HG03095 (cell line): ENCODE measurements at regions not wholly inside any gene's neighbourhood (a gene's known extent, or its start where the extent isn't known, plus 50 kb on each side); places are given as distances from the start of the nearest gene placed in this dataset.
A peak's percentile ranks its signal among the peaks of the same experiment; 100 is the strongest.

Experiments used
- ATAC-seq: cut with Tn5 transposase; IDR thresholded peaks from one replicate; pipeline ENCODE4 v1.9.1; 2021; ENCODE audit warnings: moderate library complexity; ENCODE audit not compliant: unreplicated experiment

DNA sequence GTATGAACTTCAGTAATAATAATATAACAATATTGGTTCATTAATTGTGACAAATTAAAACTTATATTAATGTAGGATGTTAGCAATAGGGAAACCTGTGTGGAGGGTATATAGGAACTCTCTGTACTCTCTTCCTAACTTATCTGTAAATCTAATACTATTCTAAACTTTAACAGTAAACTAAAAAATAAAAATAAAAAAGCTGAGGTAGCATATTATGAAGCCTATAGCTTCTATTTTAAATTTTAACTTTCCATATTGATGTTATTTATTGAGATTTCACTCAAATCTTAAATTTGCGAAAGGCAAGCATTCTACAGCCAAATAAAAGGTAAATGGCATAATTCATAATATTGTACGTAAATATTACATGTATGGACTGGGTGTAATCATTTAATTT is 326.4 kb downstream of the MEI4 start:
- no peak for ATAC-seq

DNA sequence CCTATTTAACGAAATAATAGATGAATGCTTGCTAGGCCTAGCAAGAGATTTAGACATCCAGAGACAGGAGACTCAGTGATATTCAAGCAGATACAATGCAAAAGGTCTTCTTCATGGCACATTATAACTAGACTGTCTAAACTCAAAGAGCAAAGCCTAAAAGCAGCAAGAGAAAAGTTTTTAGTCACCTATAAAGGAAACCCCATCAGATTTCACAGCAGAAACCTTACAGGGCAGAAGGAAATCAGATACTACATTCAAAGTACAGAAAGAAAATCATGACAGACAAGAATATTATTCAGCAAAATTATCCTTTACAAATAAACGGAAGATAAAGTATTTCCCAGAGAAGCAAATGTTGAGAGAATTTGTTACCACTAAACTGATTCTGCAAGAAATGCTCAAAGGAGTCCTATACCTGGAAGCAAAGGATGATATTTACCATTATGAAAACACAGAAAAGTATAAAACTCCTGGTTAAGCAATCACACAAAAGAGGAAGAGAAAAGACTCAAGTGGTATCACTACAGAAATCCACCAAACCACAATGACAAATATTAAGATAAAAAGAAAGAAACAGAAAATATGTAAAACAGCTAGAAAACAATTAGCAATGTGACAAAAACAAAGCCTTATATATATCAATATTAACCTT is 333.7 kb downstream of the MEI4 start:
- peak; percentile 85 for ATAC-seq

GRCh38 chr6:77987035-77987384 is 334.2 kb downstream of the MEI4 start:
- no peak for ATAC-seq

- no peak for ATAC-seq
Observed at GRCh38 chr6:78010130-78010529, 357.3 kb downstream of the MEI4 start.

GRCh38 chr6:78020586-78020985 is 367.7 kb downstream of the MEI4 start:
- no peak for ATAC-seq

DNA sequence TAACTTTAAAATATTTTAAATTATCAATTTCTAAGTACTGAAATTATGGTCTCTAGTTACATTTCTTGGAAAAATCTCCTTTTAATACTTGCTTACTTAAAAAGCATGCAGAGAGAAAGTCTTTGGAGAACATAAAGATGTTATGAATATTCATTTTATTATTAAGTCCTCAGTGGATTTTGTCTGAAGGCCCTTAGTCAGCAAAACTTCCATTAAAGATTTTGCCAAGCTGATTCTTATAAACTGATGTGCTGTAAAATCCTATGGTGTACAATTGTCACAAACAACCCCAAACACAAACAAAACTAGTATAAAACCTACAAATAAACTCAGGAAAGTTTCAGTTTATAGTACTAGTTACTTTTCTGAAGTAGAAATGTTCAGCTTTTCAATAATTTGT is 372.7 kb downstream of the MEI4 start:
- no peak for ATAC-seq

- ATAC-seq, result no peak
Observed at GRCh38 chr6:78031228-78031627, 378.4 kb downstream of the MEI4 start.

DNA sequence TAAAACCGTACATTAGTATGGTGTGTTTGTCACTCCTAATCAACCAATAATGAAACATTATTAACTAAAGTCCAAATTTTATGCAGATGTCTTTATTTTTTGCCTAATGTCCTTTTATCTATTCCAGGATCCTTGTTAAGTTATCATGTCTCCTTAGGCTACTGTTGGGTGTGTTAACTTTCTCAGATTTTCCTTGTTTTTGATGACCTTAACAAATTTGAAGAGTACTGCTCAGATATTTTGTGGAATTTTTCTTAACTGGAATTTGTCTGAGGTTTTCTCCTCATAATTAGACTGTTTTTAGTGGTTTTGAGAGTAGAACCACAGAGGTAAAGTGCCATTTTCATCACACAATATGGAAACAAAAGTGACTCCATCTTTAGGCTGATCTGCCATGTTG is 406.3 kb downstream of the MEI4 start:
- ATAC-seq, result no peak

- no peak for ATAC-seq
Observed at GRCh38 chr6:78062993-78063392, 410.2 kb downstream of the MEI4 start.

DNA sequence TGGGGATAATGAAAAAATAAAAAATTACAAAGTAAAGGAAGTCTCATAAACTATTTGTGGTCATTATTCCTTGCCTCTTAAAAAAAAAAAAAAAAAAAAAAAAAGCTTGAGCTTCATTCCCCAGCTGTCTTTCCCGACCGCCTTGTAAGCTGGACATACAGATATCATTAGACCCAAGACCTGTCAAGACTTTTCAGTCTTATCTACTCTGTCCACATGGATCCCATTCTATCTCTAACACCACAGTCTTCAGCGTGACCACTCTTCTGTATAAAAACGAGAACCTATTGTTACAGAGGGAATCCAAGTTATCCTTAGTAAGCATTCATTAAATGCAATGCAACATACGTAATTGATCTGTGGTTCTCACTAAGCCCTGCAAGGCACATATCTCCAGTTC is 423.5 kb downstream of the MEI4 start:
- no peak for ATAC-seq

DNA sequence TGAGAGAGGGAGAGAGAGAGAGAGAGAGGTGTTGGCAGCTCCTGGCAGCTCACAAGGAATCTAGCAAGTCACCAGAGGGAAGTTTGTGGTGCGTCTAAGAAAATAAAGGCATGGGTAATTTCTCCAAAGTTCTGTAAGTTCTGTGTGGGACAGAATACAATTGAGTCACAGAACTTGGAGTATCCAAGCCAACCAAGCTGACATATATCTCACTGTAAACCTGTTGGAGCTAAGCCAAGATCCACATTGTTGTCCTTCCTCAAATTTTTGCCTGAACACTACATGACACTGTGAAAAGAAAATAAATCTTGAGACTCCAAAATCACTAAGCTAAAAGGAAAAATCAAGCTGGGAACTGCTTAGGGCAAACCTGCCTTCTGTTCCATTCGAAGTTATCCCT is 436.7 kb downstream of the MEI4 start:
- ATAC-seq, result no peak

DNA sequence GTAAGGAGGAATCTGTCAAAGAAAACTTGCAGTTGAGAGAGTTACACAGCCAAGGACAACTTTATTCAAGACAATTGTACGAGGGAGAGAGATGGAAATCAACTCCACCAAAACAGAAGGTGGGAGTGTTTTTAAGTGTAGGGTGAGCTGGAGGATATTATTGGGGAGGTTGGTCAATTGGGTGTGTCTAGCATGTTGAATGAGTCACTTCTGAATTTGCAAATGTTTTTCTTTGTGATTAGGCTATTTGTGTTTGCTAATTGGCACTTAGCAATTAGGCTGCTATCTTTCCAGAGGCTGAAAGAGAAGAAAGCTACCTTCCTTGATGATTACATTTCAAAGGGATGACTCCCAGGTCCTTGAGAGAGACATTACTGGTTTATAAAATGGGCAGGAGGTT is 441.1 kb downstream of the MEI4 start:
- no peak for ATAC-seq

GRCh38 chr6:78101387-78101786 is 448.5 kb downstream of the MEI4 start:
- ATAC-seq, result no peak

DNA sequence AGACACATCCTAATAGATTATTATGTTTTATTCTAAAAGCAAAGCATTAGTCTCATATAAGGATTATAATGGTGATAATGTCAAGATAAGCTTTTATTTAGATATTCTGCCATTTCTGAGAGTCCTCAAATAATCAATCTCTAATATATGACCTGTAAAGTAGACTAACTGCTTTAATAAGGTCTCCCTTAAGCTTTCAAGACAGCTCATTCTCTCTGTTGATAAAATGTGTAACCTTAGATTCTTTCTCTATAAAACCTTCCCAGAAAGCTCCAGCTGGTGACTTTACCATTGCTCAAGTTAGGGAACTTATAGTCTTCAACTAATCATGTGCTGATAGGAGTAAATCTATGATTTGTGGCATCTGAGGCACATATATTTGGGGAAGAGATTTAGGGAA is 457.8 kb downstream of the MEI4 start:
- ATAC-seq, result no peak

DNA sequence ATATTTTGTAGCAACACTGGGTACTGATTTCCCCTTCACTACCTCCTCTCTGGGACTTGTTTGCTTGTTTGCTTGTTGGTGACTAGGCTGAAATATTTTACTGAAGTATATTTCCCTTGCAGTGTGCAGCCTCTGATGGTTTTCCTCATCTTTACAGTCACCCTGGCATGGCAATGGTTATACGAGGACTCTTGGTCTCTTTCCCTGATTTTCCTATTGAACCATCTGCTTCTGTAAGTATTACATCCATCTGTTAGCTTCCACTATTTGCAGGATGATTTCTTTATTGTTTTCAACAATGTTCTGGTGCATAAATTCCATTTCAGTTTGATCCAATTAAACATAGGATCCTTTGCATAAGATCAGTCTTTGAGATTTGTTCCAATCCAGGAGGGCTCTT is 465.1 kb downstream of the MEI4 start:
- no peak for ATAC-seq

GRCh38 chr6:78131521-78131920 is 478.7 kb downstream of the MEI4 start:
- no peak for ATAC-seq

- no peak for ATAC-seq
Observed at GRCh38 chr6:78132671-78133410, 480.0 kb downstream of the MEI4 start.

- ATAC-seq, result no peak
Observed at GRCh38 chr6:78150425-78150824, 497.6 kb downstream of the MEI4 start.

GRCh38 chr6:78153976-78154375 is 501.1 kb downstream of the MEI4 start:
- ATAC-seq, result no peak

DNA sequence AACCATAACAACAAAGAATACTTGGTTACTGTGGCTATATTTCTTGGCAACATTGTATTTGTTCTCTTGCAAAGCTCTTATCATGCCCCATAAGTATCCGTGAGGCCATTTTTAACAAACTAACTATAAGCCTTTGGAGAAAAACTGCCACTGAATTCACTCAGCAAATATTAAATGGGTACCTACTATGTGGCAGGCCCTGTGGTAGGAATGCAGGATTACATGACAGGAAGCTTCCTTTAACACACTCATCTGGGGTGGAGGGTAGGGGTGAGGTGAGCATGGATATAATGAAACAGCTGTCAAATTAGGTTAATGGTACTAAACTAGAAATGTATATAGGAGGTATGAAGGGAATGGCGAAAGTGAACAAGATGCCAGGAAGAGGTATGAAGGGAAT is 504.8 kb downstream of the MEI4 start:
- ATAC-seq, result no peak

GRCh38 chr6:78188891-78189290 is 536.1 kb downstream of the MEI4 start:
- no peak for ATAC-seq

DNA sequence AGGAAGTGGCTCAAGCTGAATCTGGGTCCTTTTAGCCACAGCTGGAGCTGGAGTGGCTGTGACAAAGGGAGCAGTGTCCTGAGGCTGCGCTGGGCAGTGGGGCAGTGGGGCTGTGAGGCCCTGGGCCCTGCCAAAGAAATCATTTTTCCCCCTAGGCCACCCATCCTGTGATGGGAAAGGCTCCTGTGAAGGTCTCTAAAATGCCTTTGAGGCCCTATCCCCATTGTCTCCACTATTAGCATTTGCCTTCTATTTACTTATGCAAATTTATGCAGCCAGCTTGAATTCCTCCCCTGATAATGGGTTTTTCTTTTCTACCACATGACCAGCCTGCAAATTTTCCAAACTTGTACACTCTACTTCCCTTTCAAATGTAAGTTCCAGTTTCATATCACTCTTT is 539.2 kb downstream of the MEI4 start:
- no peak for ATAC-seq

- ATAC-seq, result no peak
Observed at GRCh38 chr6:78199044-78199443, 546.2 kb downstream of the MEI4 start.
